K562 (cell line): ENCODE measurements at regions not wholly inside any gene's neighbourhood (a gene's known extent, or its start where the extent isn't known, plus 50 kb on each side); places are given as distances from the start of the nearest gene placed in this dataset.

Experiments used
- RAD21 ChIP-seq, 2 experiments: fragments of 250-450 bp in 1 of 2; fragments of 450-650 bp in 1 of 2; sonication (Bioruptor Pico) in 1 of 2; formaldehyde crosslinking in 1 of 2; IDR thresholded peaks in 1 of 2; conservative IDR thresholded peaks in 1 of 2; 2 replicates each; pipeline versions ENCODE4 v1.4.0 to v1.8.0; 2020 to 2022; ENCODE audit warnings: mild to moderate bottlenecking in 2 of 2, moderate library complexity in 1 of 2
- TF ChIP-seq, protein P1 (sequence below): fragments of 250-450 bp; sonication (Bioruptor Pico); IDR thresholded peaks from 2 replicates; pipeline ENCODE4 v1.8.0; 2021; ENCODE audit warnings: mild to moderate bottlenecking, moderate library complexity

DNA sequence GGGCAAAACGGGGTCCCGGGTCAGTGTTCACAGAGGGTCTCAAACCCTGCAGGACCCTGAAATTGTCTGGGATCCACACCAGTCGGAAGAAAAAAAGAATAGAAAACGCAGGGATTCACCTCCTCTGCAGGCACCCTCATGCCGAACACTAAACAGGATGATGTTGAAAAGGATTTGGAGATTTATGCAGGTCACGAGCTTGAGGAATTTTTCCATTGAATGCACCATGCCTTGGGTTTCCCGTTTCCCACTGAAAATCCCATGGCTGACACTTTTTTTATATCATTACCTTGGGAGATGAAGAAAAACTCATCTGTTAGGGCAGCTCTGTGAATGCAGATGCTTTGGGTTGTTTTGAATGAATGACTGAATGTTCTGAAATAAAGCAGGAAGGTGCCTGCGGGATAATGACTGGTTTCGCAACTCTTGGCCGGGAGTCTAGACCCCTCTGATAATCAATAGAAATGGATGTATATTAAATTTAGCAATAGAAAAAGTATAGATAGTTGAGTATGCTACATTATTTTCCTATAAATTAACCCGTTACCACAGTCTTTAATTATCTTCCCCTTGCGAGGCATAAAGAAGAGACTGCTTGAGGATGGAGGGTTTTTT lies 147.5 kb upstream of the AFDN start:
- TF ChIP-seq RAD21 (CRISPR knock-in tag; conservative IDR thresholded peaks at IDR 0.05 in 1 of 2, IDR thresholded peaks at IDR 0.05 in 1 of 2) = no peak
- TF ChIP-seq, protein P1, sequence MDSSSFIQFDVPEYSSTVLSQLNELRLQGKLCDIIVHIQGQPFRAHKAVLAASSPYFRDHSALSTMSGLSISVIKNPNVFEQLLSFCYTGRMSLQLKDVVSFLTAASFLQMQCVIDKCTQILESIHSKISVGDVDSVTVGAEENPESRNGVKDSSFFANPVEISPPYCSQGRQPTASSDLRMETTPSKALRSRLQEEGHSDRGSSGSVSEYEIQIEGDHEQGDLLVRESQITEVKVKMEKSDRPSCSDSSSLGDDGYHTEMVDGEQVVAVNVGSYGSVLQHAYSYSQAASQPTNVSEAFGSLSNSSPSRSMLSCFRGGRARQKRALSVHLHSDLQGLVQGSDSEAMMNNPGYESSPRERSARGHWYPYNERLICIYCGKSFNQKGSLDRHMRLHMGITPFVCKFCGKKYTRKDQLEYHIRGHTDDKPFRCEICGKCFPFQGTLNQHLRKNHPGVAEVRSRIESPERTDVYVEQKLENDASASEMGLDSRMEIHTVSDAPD (CRISPR knock-in tag) = no peak
